ENCODE measurements at regions not wholly inside any gene's neighbourhood (a gene's known extent, or its start where the extent isn't known, plus 50 kb on each side); places are given as distances from the start of the nearest gene placed in this dataset.

DNA sequence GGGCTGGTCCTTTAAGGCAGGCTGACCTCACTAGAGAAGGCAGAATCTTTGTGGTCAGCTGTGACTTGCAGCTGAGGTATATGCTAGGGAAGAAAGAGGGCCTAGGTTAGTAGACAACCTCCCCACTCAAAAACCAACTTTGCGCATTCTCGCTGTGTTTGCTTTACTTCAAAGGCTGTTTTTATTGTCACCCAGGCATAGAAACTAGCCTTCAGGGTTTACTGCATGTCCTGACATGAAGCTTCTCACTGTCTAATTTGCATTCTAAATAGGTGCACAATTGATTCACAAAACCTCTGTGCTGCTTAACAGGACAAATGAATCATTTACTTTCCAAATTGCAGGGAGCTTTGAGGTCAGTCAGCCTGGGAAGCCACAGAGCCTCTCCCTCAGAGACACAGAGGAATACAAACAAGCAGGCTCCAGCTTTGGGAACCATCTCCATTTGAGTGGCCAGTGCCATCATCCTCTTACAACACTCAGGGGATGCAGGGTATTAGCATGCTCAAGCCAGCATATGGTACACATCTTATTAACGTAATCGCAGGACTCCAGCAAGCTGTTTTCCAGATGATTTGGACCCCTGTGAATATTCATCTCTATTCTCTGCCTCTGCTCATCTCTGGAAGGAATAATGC, 596.4 kb upstream of the GHITM start:
- TF ChIP-seq CTCF (IDR thresholded peaks at IDR 0.05; ENCODE audit: insufficient read depth, low read depth, low read length) (no peak), EZH2 (IDR thresholded peaks at IDR 0.05; ENCODE audit: insufficient read depth, low read length) (no peak)
